B cell (primary cell): ENCODE measurements at regions not wholly inside any gene's neighbourhood (a gene's known extent, or its start where the extent isn't known, plus 50 kb on each side); places are given as distances from the start of the nearest gene placed in this dataset.

Source experiments
- EZH2 ChIP-seq: IDR thresholded peaks from 2 replicates; pipeline ENCODE4 v1.6.1; 2012; ENCODE audit warnings: borderline replicate concordance, low read depth, mild to moderate bottlenecking, moderate library complexity, low read length; ENCODE audit not compliant: insufficient read depth, poor library complexity, severe bottlenecking
- TF ChIP-seq, protein P1 (sequence below): fragments of 200-600 bp; IDR thresholded peaks from one replicate; pipeline ENCODE4 v1.8.0; 2022; ENCODE audit warnings: antibody characterized with exemption, mild to moderate bottlenecking

DNA sequence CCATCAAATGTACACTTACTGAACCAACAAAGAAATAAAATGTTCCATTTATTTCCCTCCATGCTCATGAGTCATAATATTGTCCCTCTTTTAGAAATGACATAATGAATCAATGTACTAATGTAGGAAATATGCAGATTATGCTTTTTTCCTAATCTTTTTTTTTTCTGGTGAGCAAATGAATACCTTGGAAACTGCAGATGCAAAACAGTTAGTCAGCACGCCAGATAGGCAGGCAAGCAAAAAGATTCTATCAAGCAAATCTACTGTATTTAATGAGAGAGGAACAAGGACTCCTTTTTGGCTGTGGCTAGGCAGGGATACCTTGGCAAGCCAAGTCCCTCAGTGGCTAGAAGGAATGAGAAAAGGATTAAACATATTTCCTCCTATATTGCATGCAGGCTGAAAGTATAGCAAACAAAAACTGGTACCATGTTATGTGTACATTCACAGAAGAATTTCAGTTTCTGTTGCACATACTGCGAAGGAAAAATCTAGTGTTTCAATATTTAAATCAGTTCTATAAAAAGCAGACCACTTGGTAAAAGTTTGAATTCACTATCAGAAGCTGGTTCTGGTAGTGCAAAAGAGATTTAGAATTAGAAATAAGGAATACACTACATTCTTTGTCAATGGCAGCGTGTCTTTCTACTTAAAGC, 605.4 kb downstream of the TLE1 start:
- TF ChIP-seq, protein P1, sequence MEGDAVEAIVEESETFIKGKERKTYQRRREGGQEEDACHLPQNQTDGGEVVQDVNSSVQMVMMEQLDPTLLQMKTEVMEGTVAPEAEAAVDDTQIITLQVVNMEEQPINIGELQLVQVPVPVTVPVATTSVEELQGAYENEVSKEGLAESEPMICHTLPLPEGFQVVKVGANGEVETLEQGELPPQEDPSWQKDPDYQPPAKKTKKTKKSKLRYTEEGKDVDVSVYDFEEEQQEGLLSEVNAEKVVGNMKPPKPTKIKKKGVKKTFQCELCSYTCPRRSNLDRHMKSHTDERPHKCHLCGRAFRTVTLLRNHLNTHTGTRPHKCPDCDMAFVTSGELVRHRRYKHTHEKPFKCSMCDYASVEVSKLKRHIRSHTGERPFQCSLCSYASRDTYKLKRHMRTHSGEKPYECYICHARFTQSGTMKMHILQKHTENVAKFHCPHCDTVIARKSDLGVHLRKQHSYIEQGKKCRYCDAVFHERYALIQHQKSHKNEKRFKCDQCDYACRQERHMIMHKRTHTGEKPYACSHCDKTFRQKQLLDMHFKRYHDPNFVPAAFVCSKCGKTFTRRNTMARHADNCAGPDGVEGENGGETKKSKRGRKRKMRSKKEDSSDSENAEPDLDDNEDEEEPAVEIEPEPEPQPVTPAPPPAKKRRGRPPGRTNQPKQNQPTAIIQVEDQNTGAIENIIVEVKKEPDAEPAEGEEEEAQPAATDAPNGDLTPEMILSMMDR: no peak
- no peak for TF ChIP-seq EZH2
